Thyroid gland (tissue), 4 donors: ENCODE measurements at regions not wholly inside any gene's neighbourhood (a gene's known extent, or its start where the extent isn't known, plus 50 kb on each side); places are given as distances from the start of the nearest gene placed in this dataset.
A peak's percentile ranks its signal among the peaks of the same experiment; 100 is the strongest.

Experiments
- DNase-seq, 2 donors: peaks; one replicate each; pipeline ENCODE4 v3.0.0-alpha.2; 2019
- H3K27ac ChIP-seq, 3 donors: fragments of 200-600 bp; sonication (generic); 1 replicate in 2 of 3; 2 replicates in 1 of 3; pipeline ENCODE4 v1.5.1; 2016 to 2019; ENCODE audit warnings: mild to moderate bottlenecking in 1 of 3, moderate library complexity in 1 of 3
- H3K27me3 ChIP-seq: fragments of 200-600 bp; sonication (generic); one replicate; pipeline ENCODE4 v1.5.1; 2019
- H3K36me3 ChIP-seq, 2 donors: fragments of 200-600 bp; sonication (generic); one replicate each; pipeline ENCODE4 v1.5.1; 2016 to 2019
- H3K4me1 ChIP-seq, 2 donors: fragments of 200-600 bp; sonication (generic); one replicate each; pipeline ENCODE4 v1.5.1; 2017 to 2019
- H3K4me3 ChIP-seq, 3 donors: fragments of 200-600 bp; sonication (generic); replicated peaks in 1 of 3; 1 replicate in 2 of 3; 2 replicates in 1 of 3; pipeline ENCODE4 v1.5.1; 2016; ENCODE audit warnings: mild to moderate bottlenecking in 1 of 3
- H3K9me3 ChIP-seq: fragments of 200-600 bp; sonication (generic); one replicate; pipeline ENCODE4 v1.5.1; 2017
- POLR2A ChIP-seq, 2 donors: fragments of 450-650 bp; IDR thresholded peaks; one replicate each; pipeline ENCODE4 v1.6.1; 2017; ENCODE audit warnings: antibody characterized with exemption in 2 of 2, mild to moderate bottlenecking in 2 of 2, moderate library complexity in 1 of 2
- WGBS, 2 donors: methylation state at CpG; one replicate each; pipeline ENCODE4 v1.1.5; 2017; 5-methylcytosine and 5-hydroxymethylcytosine counted together
- intact Hi-C: fragments of 100-400 bp; cut with DNase I; formaldehyde crosslinking; loops from one replicate; pipeline ENCODE4 v1.15.1; 2023
- TF ChIP-seq, protein P1 (sequence below), 6 experiments: fragments of 200-600 bp in 3 of 6; fragments of 450-650 bp in 3 of 6; sonication (generic) in 3 of 6; IDR thresholded peaks; one replicate each; pipeline ENCODE4 v1.5.1; 2016 to 2019; ENCODE audit warnings: antibody characterized with exemption in 6 of 6, mild to moderate bottlenecking in 2 of 6, inconsistent platforms in 1 of 6, moderate library complexity in 1 of 6

DNA sequence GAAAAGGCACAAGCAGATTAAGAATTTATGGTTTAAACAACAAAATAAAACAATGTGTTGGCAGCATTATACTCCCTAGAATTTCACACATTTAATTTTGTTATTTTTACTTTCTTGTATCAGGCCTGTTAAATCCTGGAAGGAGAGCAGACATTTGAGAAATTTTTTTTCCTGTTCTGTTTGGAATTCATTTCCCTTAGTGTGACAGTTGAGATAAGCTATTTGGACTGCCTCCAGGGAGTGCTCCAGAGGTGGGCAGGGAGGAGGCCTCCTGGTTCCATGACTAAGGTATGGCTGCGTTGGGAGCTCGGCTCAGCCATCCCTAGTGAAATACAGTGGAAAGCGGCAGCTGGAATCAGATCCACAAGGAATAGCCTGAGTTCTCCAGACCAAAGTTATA lies 185.7 kb downstream of the KCNRG start:
- DNase-seq: peak in 1 of 2 donors; percentile 6
- Histone ChIP-seq H3K27me3 (no peaks in the 10 kb centered on the region), H3K27ac (peak overlapping the region in 2 of 3 donors; percentile 7 to 15), H3K9me3 (no peaks in the 10 kb centered on the region), H3K4me1 (peaks cover 0 to 11% of the 10 kb centered on the region in 2 donors), H3K36me3 (no peaks in the 10 kb centered on the region), H3K4me3 (no peak overlapping the region)
- WGBS, 2 donors: 80 to 82% methylated on average over 3 of the region's 3 CpGs
- TF ChIP-seq POLR2A (IDR thresholded peaks at IDR 0.05): no peak
- intact Hi-C loops: no loop called here

DNA sequence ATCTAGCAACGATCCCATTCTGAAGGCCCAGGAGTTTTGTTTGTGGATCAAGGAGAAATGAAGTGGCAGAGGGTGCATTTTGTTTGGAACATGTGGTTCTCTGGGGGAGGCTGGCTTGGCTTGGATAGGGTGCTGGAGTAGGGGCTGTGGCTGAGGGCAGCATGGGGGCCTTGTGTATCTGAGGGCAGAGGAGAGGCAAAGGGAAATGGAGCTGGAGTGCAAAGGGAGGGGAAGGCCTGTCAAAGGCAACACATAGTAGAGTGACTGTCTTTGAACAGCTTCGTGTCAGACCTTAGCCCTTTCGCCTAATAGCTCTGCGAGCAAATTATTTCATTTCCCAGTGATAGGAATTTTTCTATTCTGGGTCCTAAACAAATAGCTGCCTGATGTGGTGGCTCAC lies 187.2 kb downstream of the KCNRG start:
- Histone ChIP-seq H3K27me3 (no peaks in the 10 kb centered on the region), H3K4me1 (peaks cover 0 to 11% of the 10 kb centered on the region in 2 donors), H3K36me3 (no peaks in the 10 kb centered on the region), H3K9me3 (no peaks in the 10 kb centered on the region), H3K27ac (no peak overlapping the region), H3K4me3 (no peak overlapping the region)
- no peak for TF ChIP-seq POLR2A (IDR thresholded peaks at IDR 0.05)
- TF ChIP-seq, protein P1, sequence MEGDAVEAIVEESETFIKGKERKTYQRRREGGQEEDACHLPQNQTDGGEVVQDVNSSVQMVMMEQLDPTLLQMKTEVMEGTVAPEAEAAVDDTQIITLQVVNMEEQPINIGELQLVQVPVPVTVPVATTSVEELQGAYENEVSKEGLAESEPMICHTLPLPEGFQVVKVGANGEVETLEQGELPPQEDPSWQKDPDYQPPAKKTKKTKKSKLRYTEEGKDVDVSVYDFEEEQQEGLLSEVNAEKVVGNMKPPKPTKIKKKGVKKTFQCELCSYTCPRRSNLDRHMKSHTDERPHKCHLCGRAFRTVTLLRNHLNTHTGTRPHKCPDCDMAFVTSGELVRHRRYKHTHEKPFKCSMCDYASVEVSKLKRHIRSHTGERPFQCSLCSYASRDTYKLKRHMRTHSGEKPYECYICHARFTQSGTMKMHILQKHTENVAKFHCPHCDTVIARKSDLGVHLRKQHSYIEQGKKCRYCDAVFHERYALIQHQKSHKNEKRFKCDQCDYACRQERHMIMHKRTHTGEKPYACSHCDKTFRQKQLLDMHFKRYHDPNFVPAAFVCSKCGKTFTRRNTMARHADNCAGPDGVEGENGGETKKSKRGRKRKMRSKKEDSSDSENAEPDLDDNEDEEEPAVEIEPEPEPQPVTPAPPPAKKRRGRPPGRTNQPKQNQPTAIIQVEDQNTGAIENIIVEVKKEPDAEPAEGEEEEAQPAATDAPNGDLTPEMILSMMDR (IDR thresholded peaks at IDR 0.05): no peak
- no peak for DNase-seq
- intact Hi-C loops: no loop called here
- 74 to 84% methylated on average over 4 of the region's 4 CpGs for WGBS, 2 donors

DNA sequence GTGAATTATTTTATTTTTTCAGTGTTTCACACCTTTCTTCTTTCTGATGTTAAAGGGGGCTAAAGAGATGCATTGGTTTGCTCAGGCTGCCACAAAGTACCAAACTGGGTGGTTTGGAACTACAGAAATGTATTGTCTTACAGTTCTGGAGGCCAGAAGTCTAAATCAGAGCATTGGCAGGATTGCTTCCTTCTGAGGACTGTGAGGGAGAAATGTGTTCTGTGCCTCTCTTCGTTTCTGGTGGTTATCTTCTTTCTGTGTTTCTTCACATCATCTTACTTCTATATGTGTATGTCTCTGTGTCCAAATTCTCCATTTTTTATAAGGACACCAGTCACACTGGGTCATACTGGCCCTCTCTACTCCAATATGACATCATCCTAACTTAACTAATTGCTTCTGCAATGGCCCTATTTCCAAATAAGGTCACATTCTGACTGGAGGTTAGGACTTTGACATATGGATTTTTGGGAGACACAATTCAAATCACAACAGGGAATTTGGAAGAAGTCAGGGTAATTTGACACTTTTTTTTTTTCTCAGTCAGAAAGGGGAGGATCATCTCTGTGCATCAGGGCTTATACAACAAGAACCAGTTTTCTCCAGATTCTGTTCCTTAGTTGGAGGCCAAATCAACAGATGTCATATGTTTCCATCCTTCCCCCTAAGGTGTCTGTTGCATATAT lies 188.2 kb downstream of the KCNRG start:
- intact Hi-C loops: no loop called here
- WGBS, 2 donors: 85 to 86% methylated on average over 1 of the region's 1 CpG

DNA sequence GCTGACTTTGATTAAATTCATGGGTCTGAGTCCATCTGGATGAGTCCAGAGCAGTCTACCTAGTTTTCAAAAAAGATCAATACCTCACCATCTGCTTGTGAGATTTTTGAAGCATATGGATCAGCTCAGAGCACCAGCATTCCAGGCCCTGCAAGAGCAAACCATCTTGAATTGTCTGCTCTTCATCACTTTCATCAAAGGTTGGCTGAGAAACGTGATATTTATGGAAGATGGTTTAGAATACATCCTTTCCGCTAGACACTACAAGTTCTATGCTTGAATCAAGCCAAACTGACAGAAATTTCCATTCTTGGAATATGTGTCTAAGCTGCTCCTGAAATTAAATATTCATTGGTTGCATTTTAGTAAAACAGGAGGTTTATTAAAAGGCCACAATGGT lies 190.3 kb downstream of the KCNRG start:
- no peak overlapping the region for H3K27ac ChIP-seq
- H3K9me3 ChIP-seq: no peaks in the 10 kb centered on the region
- peaks cover 0 to 19% of the 10 kb centered on the region in 2 donors for H3K4me1 ChIP-seq
- no peak for DNase-seq
- no peak for TF ChIP-seq POLR2A (IDR thresholded peaks at IDR 0.05)
- TF ChIP-seq, protein P1 (IDR thresholded peaks at IDR 0.05): no peak
- H3K36me3 ChIP-seq: no peaks in the 10 kb centered on the region
- H3K27me3 ChIP-seq: no peaks in the 10 kb centered on the region
- H3K4me3 ChIP-seq: no peak overlapping the region
- WGBS, 2 donors: 93 to 97% methylated on average over 2 of the region's 2 CpGs
- intact Hi-C loops: no loop called here

More for the DNA sequence above, 188.2 kb downstream of the KCNRG start:
- Histone ChIP-seq H3K4me1 (peaks cover 0 to 15% of the 10 kb centered on the region in 2 donors), H3K27me3 (no peaks in the 10 kb centered on the region), H3K36me3 (no peaks in the 10 kb centered on the region), H3K9me3 (no peaks in the 10 kb centered on the region), H3K27ac (no peak overlapping the region), H3K4me3 (no peak overlapping the region)
- DNase-seq: no peak
- TF ChIP-seq POLR2A (IDR thresholded peaks at IDR 0.05): no peak
- TF ChIP-seq, protein P1 (IDR thresholded peaks at IDR 0.05): no peak

DNA sequence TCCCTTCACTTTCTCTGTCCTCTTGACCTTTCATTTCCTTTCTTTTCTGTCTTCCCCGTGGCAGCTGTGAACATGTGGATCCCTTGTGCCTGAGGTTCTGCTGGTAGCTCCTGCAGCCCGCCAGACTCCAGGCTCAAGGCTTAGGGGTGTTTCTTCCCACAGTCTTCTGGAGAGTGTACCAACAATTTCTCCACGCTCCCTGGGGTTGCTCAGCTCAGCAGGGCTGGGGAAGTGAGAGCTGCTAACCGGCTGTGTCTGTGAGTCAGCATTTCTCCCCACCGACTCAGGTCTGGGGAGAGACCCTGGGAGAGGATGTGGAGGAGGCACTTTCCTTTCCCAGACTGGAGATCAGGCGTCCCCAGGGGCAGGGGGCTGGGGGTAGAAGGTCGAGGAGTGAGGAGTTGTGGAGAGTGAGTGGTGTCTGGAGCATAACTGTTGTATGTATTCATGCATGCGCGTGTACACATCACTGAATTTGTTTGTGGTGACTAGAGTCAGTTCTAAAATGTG lies 193.6 kb downstream of the KCNRG start:
- Histone ChIP-seq H3K27me3 (no peaks in the 10 kb centered on the region), H3K4me1 (peaks cover 0 to 11% of the 10 kb centered on the region in 2 donors), H3K9me3 (no peaks in the 10 kb centered on the region), H3K27ac (peak overlapping the region in 2 of 3 donors; percentile 53 to 75), H3K36me3 (no peaks in the 10 kb centered on the region), H3K4me3 (peak overlapping the region in 1 of 3 donors; percentile 11)
- peak in 1 of 2 donors; percentile 8 for TF ChIP-seq POLR2A (IDR thresholded peaks at IDR 0.05)
- TF ChIP-seq, protein P1 (IDR thresholded peaks at IDR 0.05): no peak
- peak; percentile 58 to 69 for DNase-seq
- WGBS, 2 donors: 16 to 19% methylated on average over 9 of the region's 9 CpGs
- intact Hi-C loops: no loop called here
